GM18502 (cell line): ENCODE measurements at regions not wholly inside any gene's neighbourhood (a gene's known extent, or its start where the extent isn't known, plus 50 kb on each side); places are given as distances from the start of the nearest gene placed in this dataset.
"Not testable (repeated sequence)": the region's sequence is repeated elsewhere in the genome, so short reads cannot be mapped to it uniquely, and the experiment has no call there.

Experiments
- ATAC-seq: cut with Tn5 transposase; IDR thresholded peaks from one replicate; pipeline ENCODE4 v1.9.1; 2021; ENCODE audit warnings: mild to moderate bottlenecking; ENCODE audit not compliant: unreplicated experiment, poor library complexity

DNA sequence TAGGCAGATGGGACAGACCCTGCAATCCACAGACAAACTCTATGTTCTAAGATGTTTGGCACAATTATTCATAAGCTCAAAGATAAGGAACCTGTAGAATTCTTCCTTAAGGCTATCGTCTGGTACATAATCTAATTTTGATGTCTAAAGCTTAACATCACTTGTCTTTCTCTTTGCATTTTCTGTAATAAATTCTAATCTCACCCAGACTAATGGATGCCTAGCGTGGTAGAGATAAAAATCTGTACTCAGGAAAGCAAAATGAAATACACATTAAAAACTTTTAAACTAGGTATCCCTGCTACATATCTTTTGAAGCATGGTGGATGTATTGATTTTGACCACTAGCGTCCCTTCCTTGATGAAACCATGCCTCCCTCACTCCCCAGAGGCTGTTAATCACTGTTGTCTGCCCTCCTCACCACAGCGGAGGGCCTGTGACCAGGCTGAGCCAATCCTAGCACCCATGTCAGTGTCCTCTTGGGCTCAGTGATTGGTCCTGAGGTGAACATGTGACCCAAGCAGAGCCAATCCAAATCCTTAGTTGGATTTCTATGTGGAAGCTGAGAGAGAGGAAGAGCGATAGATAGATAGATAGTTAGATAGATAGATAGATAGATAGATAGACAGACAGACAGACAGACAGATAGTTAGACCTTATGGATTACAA is 82.2 kb upstream of the GRK3 start:
- no peak for ATAC-seq

DNA sequence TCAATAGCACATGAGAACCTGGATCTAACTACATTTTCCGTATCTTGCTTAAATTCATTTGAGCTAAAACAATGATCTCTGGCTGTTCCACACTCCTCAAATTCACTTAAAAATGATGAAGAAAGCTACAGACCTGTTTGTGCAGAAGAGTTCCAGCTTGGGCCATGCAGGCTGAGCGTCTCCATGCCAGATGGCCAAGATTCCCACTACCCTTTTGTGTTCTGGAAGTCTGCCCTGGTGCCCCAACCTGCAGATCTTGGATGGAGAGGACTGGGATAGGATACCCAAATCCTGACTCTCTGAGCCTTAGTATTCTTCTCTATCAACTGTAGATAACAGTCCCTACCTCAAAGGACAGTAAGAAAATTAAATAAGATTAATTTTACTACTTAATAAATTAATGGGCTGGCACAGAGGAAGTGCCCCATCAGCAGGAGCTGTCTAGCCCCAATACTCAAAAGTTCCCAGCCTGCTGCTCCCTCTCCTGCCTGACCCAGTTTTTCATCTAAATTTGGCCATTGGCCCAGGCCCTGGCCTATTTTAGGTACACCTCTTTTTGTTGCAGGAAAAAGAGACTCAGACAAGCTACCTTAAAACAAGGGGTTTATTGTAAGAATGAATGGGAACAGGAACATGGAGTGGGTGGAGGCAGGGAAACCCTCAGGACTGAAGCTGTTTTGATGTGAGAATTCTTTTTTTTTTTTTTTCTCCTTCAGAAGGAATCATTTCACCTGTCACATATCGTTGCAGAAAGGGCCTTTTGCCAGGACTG is 81.4 kb upstream of the GRK3 start:
- no peak for ATAC-seq

GRCh38 chr22:25483931-25484330 is 80.5 kb upstream of the GRK3 start:
- no peak for ATAC-seq

- ATAC-seq: no peak
These were observed 79.8 kb upstream of the GRK3 start for GRCh38 chr22:25484521-25485315.

DNA sequence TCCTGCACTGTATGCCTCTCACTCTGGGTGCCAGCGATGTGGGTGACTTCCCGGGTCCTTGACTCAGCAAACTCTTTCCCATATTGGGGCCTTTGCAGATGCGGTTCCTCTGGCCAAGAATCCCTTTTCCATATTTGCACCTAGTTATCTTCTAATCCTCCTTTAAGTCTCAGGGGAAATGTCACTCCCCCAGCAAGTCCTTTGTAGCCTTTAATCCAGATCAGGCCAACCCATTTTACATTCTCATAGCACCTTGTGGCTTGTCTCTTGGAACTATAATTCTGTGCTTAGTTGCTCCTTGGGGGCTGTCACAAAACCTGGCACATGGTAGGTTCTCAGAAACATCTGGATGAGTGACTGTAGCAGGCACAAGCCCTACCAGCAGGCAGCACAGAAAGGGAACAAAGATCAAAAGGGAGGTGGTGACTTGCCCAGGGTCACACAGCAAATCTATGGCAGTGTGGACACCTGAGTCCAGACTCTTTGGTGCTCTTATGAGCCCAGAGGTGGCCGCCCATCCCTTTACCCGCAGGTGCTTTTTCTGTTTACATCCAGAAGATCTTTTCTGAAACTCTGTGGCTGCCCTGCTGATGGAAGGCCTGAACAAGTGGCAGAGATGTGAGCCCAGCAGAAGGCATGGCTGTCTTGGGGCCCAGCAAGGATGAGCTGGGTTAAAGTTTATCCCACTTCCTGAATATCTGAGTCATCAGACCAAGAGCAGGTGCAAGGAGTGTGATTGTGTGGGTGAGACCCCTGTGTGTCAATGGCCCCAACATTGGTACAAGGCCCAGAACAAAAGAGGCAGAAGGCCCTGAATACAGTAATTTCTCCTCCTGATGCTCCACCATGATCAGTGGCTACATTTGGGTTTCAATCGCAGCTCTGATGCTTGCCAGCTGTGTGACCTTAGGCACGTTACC is 78.6 kb upstream of the GRK3 start:
- ATAC-seq: no peak

DNA sequence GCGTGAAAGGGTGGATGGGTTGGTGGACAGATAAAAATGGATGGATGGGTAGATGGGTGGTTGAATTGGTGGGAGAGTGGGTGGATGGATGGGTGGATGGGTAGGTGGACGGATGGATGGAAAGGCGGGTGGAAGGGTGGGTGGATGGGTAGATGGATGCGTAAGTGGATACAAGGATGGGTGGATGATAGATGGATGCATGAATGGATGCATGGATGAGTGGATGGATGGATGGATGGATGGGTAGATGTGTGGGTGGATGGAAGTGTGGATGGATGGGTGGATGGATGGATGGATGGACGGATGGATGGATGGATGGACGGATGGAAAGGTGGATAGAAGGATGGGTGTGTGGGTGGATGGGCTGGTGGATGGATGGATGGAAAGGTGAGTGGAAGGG is 77.0 kb upstream of the GRK3 start:
- no peak for ATAC-seq

GRCh38 chr22:25488244-25489020 is 76.0 kb upstream of the GRK3 start:
- ATAC-seq: no peak

- no peak for ATAC-seq
These were observed 74.5 kb upstream of the GRK3 start for GRCh38 chr22:25489947-25490346.

GRCh38 chr22:25490896-25491295 is 73.6 kb upstream of the GRK3 start:
- no peak for ATAC-seq

GRCh38 chr22:25492162-25492561 is 72.3 kb upstream of the GRK3 start:
- no peak for ATAC-seq

DNA sequence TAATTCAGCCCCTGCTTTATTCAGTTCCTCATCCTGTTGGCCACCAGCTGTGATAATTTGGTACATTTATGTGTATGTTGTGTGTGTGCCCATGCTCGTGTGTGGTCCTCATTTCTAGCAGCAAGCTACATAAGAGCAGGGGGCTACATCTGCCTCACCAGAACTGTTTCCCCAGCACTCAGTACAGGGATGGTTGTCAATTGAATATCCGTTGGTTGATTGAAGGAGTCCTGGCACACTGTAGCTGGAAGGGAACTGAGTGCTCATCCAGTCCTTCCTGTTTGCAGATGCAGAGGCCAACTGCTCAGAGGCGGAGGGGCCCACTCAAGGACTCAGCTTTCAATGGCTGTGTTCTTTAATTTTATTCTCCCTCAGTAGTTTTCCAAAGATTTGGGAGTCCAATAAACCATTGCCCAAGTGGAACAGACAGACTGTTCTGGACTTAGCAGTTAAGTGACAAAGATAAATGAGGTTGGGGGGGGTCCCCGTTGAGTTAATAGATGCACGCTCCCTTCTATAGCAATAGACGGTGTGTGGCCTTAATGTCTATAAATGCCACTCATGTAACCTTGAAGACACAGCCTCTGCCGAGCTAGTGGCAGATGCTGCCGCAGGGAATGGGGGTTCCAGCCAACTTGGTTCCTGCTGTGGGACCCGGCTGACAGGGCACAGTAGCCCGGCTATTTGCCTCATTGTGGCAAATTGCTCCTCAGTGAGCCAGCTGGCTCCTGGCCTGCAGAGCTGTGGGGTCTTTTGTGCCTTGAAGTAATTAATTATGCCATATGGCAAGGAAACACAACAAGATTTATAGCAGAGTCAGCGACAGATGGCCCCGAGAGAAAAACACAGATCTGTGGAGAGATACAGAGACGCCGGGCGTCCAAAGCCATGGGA is 71.4 kb upstream of the GRK3 start:
- no peak for ATAC-seq

- no peak for ATAC-seq
These were observed 70.7 kb upstream of the GRK3 start for GRCh38 chr22:25493794-25494193.

- peak; percentile 62 for ATAC-seq
These were observed 69.7 kb upstream of the GRK3 start for GRCh38 chr22:25494774-25495173.

GRCh38 chr22:25495285-25495684 is 69.2 kb upstream of the GRK3 start:
- no peak for ATAC-seq

- no peak for ATAC-seq
These were observed 67.9 kb upstream of the GRK3 start for GRCh38 chr22:25496396-25497064.

GRCh38 chr22:25497181-25497641 is 67.3 kb upstream of the GRK3 start:
- no peak for ATAC-seq

DNA sequence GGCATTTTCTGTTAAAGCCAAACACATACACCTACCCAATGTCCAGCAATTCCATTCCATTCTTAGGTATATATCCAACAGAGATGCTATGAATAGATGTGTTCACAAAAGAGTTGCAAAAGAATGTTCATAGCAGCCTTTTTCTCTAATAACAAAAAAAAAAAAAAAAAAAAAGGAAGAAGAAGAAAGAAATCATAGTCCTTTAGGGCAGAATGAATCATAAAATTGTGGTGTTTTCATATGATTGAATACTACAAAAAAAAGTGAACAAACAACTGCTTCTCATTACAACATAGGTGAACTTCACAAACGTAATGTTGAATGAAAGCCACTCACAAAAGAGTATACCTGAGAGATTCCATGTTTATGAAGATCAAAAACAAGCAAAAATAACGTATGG is 66.8 kb upstream of the GRK3 start:
- ATAC-seq: no peak

GRCh38 chr22:25500671-25501070 is 63.8 kb upstream of the GRK3 start:
- ATAC-seq: not testable (repeated sequence)
